ENCODE measurements at regions not wholly inside any gene's neighbourhood (a gene's known extent, or its start where the extent isn't known, plus 50 kb on each side); places are given as distances from the start of the nearest gene placed in this dataset.
A peak's percentile ranks its signal among the peaks of the same experiment; 100 is the strongest.

GRCh38 chr2:19048593-19049266 is 309.7 kb downstream of the OSR1 start:
- DNase-seq (ENCODE audit: low spot score), result no peak
- no peak for TF ChIP-seq CTCF (IDR thresholded peaks at IDR 0.05; ENCODE audit: extremely low read depth, insufficient read depth, missing control alignments)
- in situ Hi-C loops (cut with MboI; ENCODE audit: low pct_unique_long_range_greater_than_20kb, low sequenced_read_pairs, unreplicated experiment), result no loop called here

- DNase-seq (ENCODE audit: low spot score), result peak; percentile 21
- in situ Hi-C loops (cut with MboI; ENCODE audit: low pct_unique_long_range_greater_than_20kb, low sequenced_read_pairs, unreplicated experiment), result no loop called here
Measured at GRCh38 chr2:19046986-19047780, 311.2 kb downstream of the OSR1 start.

GRCh38 chr2:19045151-19045550 is 313.3 kb downstream of the OSR1 start:
- TF ChIP-seq CTCF (IDR thresholded peaks at IDR 0.05; ENCODE audit: extremely low read depth, insufficient read depth, missing control alignments), result no peak
- in situ Hi-C loops (cut with MboI; ENCODE audit: low pct_unique_long_range_greater_than_20kb, low sequenced_read_pairs, unreplicated experiment), result no loop called here
- DNase-seq (ENCODE audit: low spot score), result no peak

More at GRCh38 chr2:19046986-19047780, 311.2 kb downstream of the OSR1 start:
- no peak for TF ChIP-seq CTCF (IDR thresholded peaks at IDR 0.05; ENCODE audit: extremely low read depth, insufficient read depth, missing control alignments)

GRCh38 chr2:19043893-19044292 is 314.5 kb downstream of the OSR1 start:
- in situ Hi-C loops (cut with MboI; ENCODE audit: low pct_unique_long_range_greater_than_20kb, low sequenced_read_pairs, unreplicated experiment), result no loop called here
- no peak for DNase-seq (ENCODE audit: low spot score)
- no peak for TF ChIP-seq CTCF (IDR thresholded peaks at IDR 0.05; ENCODE audit: extremely low read depth, insufficient read depth, missing control alignments)

GRCh38 chr2:19041434-19042041 is 316.9 kb downstream of the OSR1 start:
- no peak for TF ChIP-seq CTCF (IDR thresholded peaks at IDR 0.05; ENCODE audit: extremely low read depth, insufficient read depth, missing control alignments)
- no peak for DNase-seq (ENCODE audit: low spot score)
- in situ Hi-C loops (cut with MboI; ENCODE audit: low pct_unique_long_range_greater_than_20kb, low sequenced_read_pairs, unreplicated experiment), result no loop called here

- DNase-seq (ENCODE audit: low spot score), result no peak
- in situ Hi-C loops (cut with MboI; ENCODE audit: low pct_unique_long_range_greater_than_20kb, low sequenced_read_pairs, unreplicated experiment), result no loop called here
- TF ChIP-seq CTCF (IDR thresholded peaks at IDR 0.05; ENCODE audit: extremely low read depth, insufficient read depth, missing control alignments), result no peak
Measured at GRCh38 chr2:19038071-19039015, 320.1 kb downstream of the OSR1 start.
